ENCODE measurements at regions not wholly inside any gene's neighbourhood (a gene's known extent, or its start where the extent isn't known, plus 50 kb on each side); places are given as distances from the start of the nearest gene placed in this dataset.

- H3K27ac ChIP-seq (ENCODE audit: insufficient read depth, low read length) = no peak overlapping the region
- no peaks in the 10 kb centered on the region for H4K20me1 ChIP-seq (ENCODE audit: insufficient read depth, low read length)
- H2BK15ac ChIP-seq (ENCODE audit: low read depth, low read length) = no peak overlapping the region
- peaks cover 15% of the 10 kb centered on the region for H3K27me3 ChIP-seq (ENCODE audit: control insufficient read depth, insufficient read depth, low read length)
- in situ Hi-C loops (cut with MboI; ENCODE audit: low sequenced_read_pairs) (no loop called here), intact Hi-C loops (cut with micrococcal nuclease) (no loop called here), dilution Hi-C loops (cut with HindIII; ENCODE audit: low sequenced_read_pairs, unreplicated experiment) (no loop called here)
- no CpG with 5 or more reads among the region's 2 CpGs for WGBS, 2 experiments (ENCODE audit: extremely low coverage in 2 of 2, insufficient read length in 1 of 2)
- H3K14ac ChIP-seq (replicated peaks; ENCODE audit: low read depth, low read length) = no peak overlapping the region
- POLR2A ChIA-PET (ENCODE audit: unreplicated experiment) = no interaction called here
- DNase-seq (no peak), ATAC-seq (ENCODE audit: low read depth) (no peak)
- H4K8ac ChIP-seq (ENCODE audit: low read depth in 2 of 2, low read length in 2 of 2) = no peak overlapping the region
- no peak overlapping the region for H4K91ac ChIP-seq (ENCODE audit: insufficient read depth, low read depth, low read length)
- CTCF ChIA-PET = no interaction called here
- no peak for TF ChIP-seq BHLHE40 (IDR thresholded peaks at IDR 0.05; ENCODE audit: low read depth, low read length)
- H2BK20ac ChIP-seq (ENCODE audit: low read depth, low read length) = no peak overlapping the region
- no peaks in the 10 kb centered on the region for H3K79me1 ChIP-seq (ENCODE audit: low read depth in 1 of 2, low read length in 2 of 2)
- no peak overlapping the region for H2AFZ ChIP-seq (replicated peaks; ENCODE audit: low read length, poor library complexity)
- no peak overlapping the region for H4K5ac ChIP-seq (ENCODE audit: low read depth, low read length)
- H2AK9ac ChIP-seq (replicated peaks; ENCODE audit: low read depth, low read length, poor library complexity) = no peak overlapping the region
- H3K56ac ChIP-seq (ENCODE audit: extremely low read depth, insufficient read depth, low read length) = no peak overlapping the region
- H2BK5ac ChIP-seq (ENCODE audit: low read depth, low read length, poor library complexity, severe bottlenecking) = no peak overlapping the region
- no peak overlapping the region for H3K18ac ChIP-seq (ENCODE audit: low read depth, low read length)
- H3K4me2 ChIP-seq (ENCODE audit: low read depth, low read length) = no peak overlapping the region
- no TSS peak for BruUV-seq (replicated peaks)
- H3K4me1 ChIP-seq (ENCODE audit: control insufficient read depth, insufficient read depth, low read length) = no peaks in the 10 kb centered on the region
- H3K23ac ChIP-seq (ENCODE audit: low read depth, low read length) = no peak overlapping the region
- no peak overlapping the region for H2BK120ac ChIP-seq (ENCODE audit: low read depth, low read length)
- no peak overlapping the region for H3K4ac ChIP-seq (ENCODE audit: low read depth, low read length)
- H2AK5ac ChIP-seq (ENCODE audit: low read depth, low read length) = no peak overlapping the region
- H3K9me3 ChIP-seq (ENCODE audit: control insufficient read depth, insufficient read depth, low read length) = no peaks in the 10 kb centered on the region
- H3K36me3 ChIP-seq (ENCODE audit: control insufficient read depth, insufficient read depth, low read length) = no peaks in the 10 kb centered on the region
- no peak overlapping the region for H3K9ac ChIP-seq (ENCODE audit: low read depth, low read length)
- no peak overlapping the region for H3K4me3 ChIP-seq (ENCODE audit: insufficient read depth, low read depth, low read length)
- H3K9me1 ChIP-seq (ENCODE audit: insufficient read depth, low read length) = no peaks in the 10 kb centered on the region
Measured at GRCh38 chr1:223454959-223455358, 61.7 kb downstream of the CCDC185 start.

Data from IMR-90 (cell line).